Neural crest cell (in vitro differentiated cells): ENCODE measurements at regions not wholly inside any gene's neighbourhood (a gene's known extent, or its start where the extent isn't known, plus 50 kb on each side); places are given as distances from the start of the nearest gene placed in this dataset.

Experiments
- DNase-seq: peaks from one replicate; pipeline ENCODE4 v3.0.0; 2021; ENCODE audit warnings: low read depth, mixed read lengths, low spot score
- H3K27ac Mint-ChIP-seq: one replicate; pipeline ENCODE4 v1.8.0; 2021; ENCODE audit warnings: mild to moderate bottlenecking, mixed read lengths; ENCODE audit not compliant: unreplicated experiment
- H3K27me3 Mint-ChIP-seq: 2 replicates; pipeline ENCODE4 v1.8.0; 2021; ENCODE audit warnings: low read depth, mild to moderate bottlenecking, mixed read lengths
- H3K36me3 Mint-ChIP-seq: 2 replicates; pipeline ENCODE4 v1.8.0; 2021; ENCODE audit warnings: low read depth, mild to moderate bottlenecking, mixed read lengths
- H3K4me1 Mint-ChIP-seq: 2 replicates; pipeline ENCODE4 v1.8.0; 2021; ENCODE audit warnings: mixed read lengths
- H3K4me3 Mint-ChIP-seq: one replicate; pipeline ENCODE4 v1.8.0; 2021; ENCODE audit warnings: mild to moderate bottlenecking, mixed read lengths
- H3K9me3 Mint-ChIP-seq: 2 replicates; pipeline ENCODE4 v1.8.0; 2021; ENCODE audit warnings: mixed read lengths
- CTCF ChIP-seq: fragments of 200-600 bp; sonication (generic); conservative IDR thresholded peaks from 2 replicates; pipeline ENCODE4 v1.5.0; 2021; ENCODE audit warnings: antibody characterized with exemption, mild to moderate bottlenecking

- no peak for TF ChIP-seq CTCF
- Mint-ChIP-seq H3K36me3 (peaks cover 12% of the 10 kb centered on the region), H3K9me3 (peaks cover 8% of the 10 kb centered on the region), H3K27ac (no peak overlapping the region), H3K27me3 (no peaks in the 10 kb centered on the region), H3K4me3 (no peak overlapping the region), H3K4me1 (no peaks in the 10 kb centered on the region)
- no peak for DNase-seq
Measured at GRCh38 chrX:45840411-45840950, 639.8 kb upstream of the DIPK2B start.

DNA sequence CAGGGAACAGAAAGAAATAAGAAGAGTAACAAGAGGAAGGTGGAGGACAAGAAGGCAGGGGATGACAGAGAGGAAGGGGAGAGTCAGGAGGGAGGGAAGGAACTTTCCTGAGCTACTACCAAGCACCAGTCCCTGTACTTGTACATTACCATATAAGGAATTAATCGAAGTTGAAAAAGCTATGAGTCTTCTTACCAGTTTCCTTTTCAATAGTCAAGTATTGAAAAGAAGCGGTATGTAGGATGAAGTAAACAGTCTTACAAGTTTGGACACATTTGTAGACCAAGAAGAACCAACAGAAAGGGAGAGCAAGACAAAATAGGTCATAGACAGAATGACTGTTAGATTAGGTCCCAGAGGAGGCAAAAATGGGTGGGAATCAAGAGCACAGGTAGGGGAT is 629.7 kb upstream of the DIPK2B start:
- TF ChIP-seq CTCF: no peak
- Mint-ChIP-seq H3K4me3 (no peak overlapping the region), H3K36me3 (peaks cover 4% of the 10 kb centered on the region), H3K4me1 (no peaks in the 10 kb centered on the region), H3K9me3 (peaks cover 7% of the 10 kb centered on the region), H3K27ac (no peak overlapping the region), H3K27me3 (no peaks in the 10 kb centered on the region)
- no peak for DNase-seq

- Mint-ChIP-seq H3K9me3 (peaks cover 5% of the 10 kb centered on the region), H3K27me3 (no peaks in the 10 kb centered on the region), H3K4me3 (no peak overlapping the region), H3K36me3 (no peaks in the 10 kb centered on the region), H3K4me1 (no peaks in the 10 kb centered on the region), H3K27ac (no peak overlapping the region)
- DNase-seq: no peak
- TF ChIP-seq CTCF: peak; percentile 47
Measured at GRCh38 chrX:45824471-45824870, 623.8 kb upstream of the DIPK2B start.

DNA sequence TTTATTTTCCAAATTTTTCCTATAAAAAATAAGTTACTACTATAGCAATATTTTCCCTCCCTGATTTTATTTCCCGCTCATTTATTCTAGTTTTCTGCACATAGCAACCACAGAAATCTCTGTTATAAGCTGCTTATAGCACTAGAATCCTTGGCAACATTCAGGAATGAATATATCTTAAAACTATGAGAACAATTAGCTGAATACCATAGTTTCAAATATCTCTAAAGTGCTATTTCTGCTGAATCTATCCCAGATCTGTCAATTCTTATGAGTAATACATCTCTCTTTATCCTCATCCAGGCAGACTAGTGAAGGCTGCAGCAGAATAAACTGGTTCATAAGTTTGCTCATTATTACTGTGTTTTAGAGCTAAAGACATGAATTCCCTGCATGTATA is 622.9 kb upstream of the DIPK2B start:
- Mint-ChIP-seq H3K27me3 (no peaks in the 10 kb centered on the region), H3K4me3 (no peak overlapping the region), H3K27ac (no peak overlapping the region), H3K4me1 (no peaks in the 10 kb centered on the region), H3K9me3 (peaks cover 7% of the 10 kb centered on the region), H3K36me3 (no peaks in the 10 kb centered on the region)
- TF ChIP-seq CTCF: no peak
- no peak for DNase-seq

- Mint-ChIP-seq H3K4me1 (no peaks in the 10 kb centered on the region), H3K36me3 (peaks cover 1% of the 10 kb centered on the region), H3K4me3 (no peak overlapping the region), H3K27me3 (no peaks in the 10 kb centered on the region), H3K9me3 (peaks cover 4% of the 10 kb centered on the region), H3K27ac (no peak overlapping the region)
- no peak for DNase-seq
- TF ChIP-seq CTCF: no peak
Measured at GRCh38 chrX:45822124-45822523, 621.4 kb upstream of the DIPK2B start.

GRCh38 chrX:45818913-45819312 is 618.2 kb upstream of the DIPK2B start:
- no peak for DNase-seq
- no peak for TF ChIP-seq CTCF
- Mint-ChIP-seq H3K27ac (no peak overlapping the region), H3K9me3 (peaks cover 6% of the 10 kb centered on the region), H3K4me3 (no peak overlapping the region), H3K36me3 (peaks cover 2% of the 10 kb centered on the region), H3K27me3 (no peaks in the 10 kb centered on the region), H3K4me1 (no peaks in the 10 kb centered on the region)
